Keratinocyte (primary cell): ENCODE measurements at regions not wholly inside any gene's neighbourhood (a gene's known extent, or its start where the extent isn't known, plus 50 kb on each side); places are given as distances from the start of the nearest gene placed in this dataset.

ENCODE experiments used
- DNase-seq: peaks from one replicate; pipeline ENCODE4 v3.0.0-alpha.2; 2011; ENCODE audit warnings: low read depth, missing footprints, low spot score
- FAIRE-seq: peaks from 2 replicates; lab custom pipeline; 2011; peaks lifted over from hg19 to GRCh38; lab: Jason Lieb, UNC
- H2AFZ ChIP-seq: 2 replicates; pipeline ENCODE4 v1.6.0; 2012; ENCODE audit warnings: low read length, control low read depth, inconsistent platforms; ENCODE audit not compliant: control insufficient read depth
- H3K27ac ChIP-seq: 2 replicates; pipeline ENCODE4 v1.5.1; 2011; ENCODE audit warnings: low read length; ENCODE audit not compliant: control insufficient read depth, insufficient read depth
- H3K27me3 ChIP-seq: 3 replicates; pipeline ENCODE4 v1.6.0; 2011; ENCODE audit warnings: low read length; ENCODE audit not compliant: control insufficient read depth, insufficient read depth; ENCODE audit errors: extremely low read depth
- H3K36me3 ChIP-seq, 2 experiments: 2 replicates in 1 of 2; 3 replicates in 1 of 2; pipeline ENCODE4 v1.5.1; 2011; ENCODE audit warnings: low read length in 2 of 2, mild to moderate bottlenecking in 1 of 2; ENCODE audit not compliant: control insufficient read depth in 2 of 2, insufficient read depth in 2 of 2; ENCODE audit errors: extremely low read depth in 1 of 2
- H3K4me1 ChIP-seq: 3 replicates; pipeline ENCODE4 v1.5.1; 2011; ENCODE audit warnings: low read length; ENCODE audit not compliant: control insufficient read depth, insufficient read depth; ENCODE audit errors: extremely low read depth
- H3K4me2 ChIP-seq: 3 replicates; pipeline ENCODE4 v1.6.0; 2011; ENCODE audit warnings: low read depth, low read length; ENCODE audit not compliant: control insufficient read depth, insufficient read depth; ENCODE audit errors: extremely low read depth
- H3K4me3 ChIP-seq, 3 experiments: fragments of 200-600 bp in 1 of 3; sonication (generic) in 1 of 3; 2 replicates in 2 of 3; 3 replicates in 1 of 3; pipeline ENCODE4 v1.5.1; 2011 to 2016; ENCODE audit warnings: low read length in 3 of 3, mild to moderate bottlenecking in 3 of 3, control low read depth in 2 of 3, inconsistent platforms in 1 of 3, low read depth in 1 of 3, mixed read lengths in 1 of 3, mixed run types in 1 of 3, moderate library complexity in 1 of 3; ENCODE audit not compliant: control insufficient read depth in 2 of 3, insufficient read depth in 2 of 3; ENCODE audit errors: extremely low read depth in 1 of 3
- H3K79me2 ChIP-seq: 2 replicates; pipeline ENCODE4 v1.6.0; 2012; ENCODE audit warnings: low read length; ENCODE audit not compliant: control insufficient read depth, insufficient read depth
- H3K9ac ChIP-seq: 3 replicates; pipeline ENCODE4 v1.6.0; 2011; ENCODE audit warnings: low read length; ENCODE audit not compliant: control insufficient read depth, insufficient read depth; ENCODE audit errors: extremely low read depth
- H3K9me1 ChIP-seq: 3 replicates; pipeline ENCODE4 v1.6.0; 2011; ENCODE audit warnings: low read length; ENCODE audit not compliant: control insufficient read depth, insufficient read depth; ENCODE audit errors: extremely low read depth
- H3K9me3 ChIP-seq: 2 replicates; pipeline ENCODE4 v1.5.1; 2012; ENCODE audit warnings: low read depth, low read length; ENCODE audit not compliant: control insufficient read depth
- H4K20me1 ChIP-seq: 3 replicates; pipeline ENCODE4 v1.6.0; 2011; ENCODE audit warnings: low read length; ENCODE audit not compliant: control insufficient read depth, insufficient read depth; ENCODE audit errors: extremely low read depth
- CTCF ChIP-seq, 3 experiments: IDR thresholded peaks in 1 of 3; conservative IDR thresholded peaks in 1 of 3; optimal IDR thresholded peaks in 1 of 3; 2 replicates in 2 of 3; 3 replicates in 1 of 3; pipeline versions ENCODE3 to v1.5.1; 2011; ENCODE audit warnings: low read length in 3 of 3, mild to moderate bottlenecking in 3 of 3, moderate library complexity in 2 of 3, control low read depth in 1 of 3, inconsistent platforms in 1 of 3; ENCODE audit not compliant: insufficient read depth in 2 of 3; ENCODE audit errors: extremely low read depth in 1 of 3
- EZH2 ChIP-seq: IDR thresholded peaks from one replicate; pipeline ENCODE4 v1.6.1; 2012; ENCODE audit warnings: inconsistent platforms, mild to moderate bottlenecking, low read length, moderate library complexity
- dilution Hi-C: fragments of 300-500 bp; cut with MboI; formaldehyde crosslinking; loops from one replicate; pipeline ENCODE4 v1.7.0; 2020; ENCODE audit warnings: low sequenced_read_pairs; ENCODE audit not compliant: extremely low pct_ligation_motif_present

- Histone ChIP-seq H3K9me1 (no peaks in the 10 kb centered on the region), H3K4me3 (no peak overlapping the region), H3K4me2 (no peak overlapping the region), H3K27me3 (no peaks in the 10 kb centered on the region), H3K4me1 (no peaks in the 10 kb centered on the region), H3K79me2 (no peaks in the 10 kb centered on the region), H3K9me3 (no peaks in the 10 kb centered on the region), H3K27ac (no peak overlapping the region), H3K9ac (no peak overlapping the region), H4K20me1 (no peaks in the 10 kb centered on the region), H3K36me3 (no peaks in the 10 kb centered on the region), H2AFZ (no peak overlapping the region)
- dilution Hi-C loops = no loop called here
- DNase-seq = no peak
- FAIRE-seq = no peak
- no peak for TF ChIP-seq CTCF (optimal IDR thresholded peaks at IDR 0.05 in 1 of 3, IDR thresholded peaks at IDR 0.05 in 1 of 3, conservative IDR thresholded peaks at IDR 0.05 in 1 of 3; ENCODE audit: extremely low read depth in 1 of 3, insufficient read depth in 2 of 3, low read length in 3 of 3)
- no peak for TF ChIP-seq EZH2
Observed at GRCh38 chr9:10946676-10947410, 334.0 kb upstream of the PTPRD start.

DNA sequence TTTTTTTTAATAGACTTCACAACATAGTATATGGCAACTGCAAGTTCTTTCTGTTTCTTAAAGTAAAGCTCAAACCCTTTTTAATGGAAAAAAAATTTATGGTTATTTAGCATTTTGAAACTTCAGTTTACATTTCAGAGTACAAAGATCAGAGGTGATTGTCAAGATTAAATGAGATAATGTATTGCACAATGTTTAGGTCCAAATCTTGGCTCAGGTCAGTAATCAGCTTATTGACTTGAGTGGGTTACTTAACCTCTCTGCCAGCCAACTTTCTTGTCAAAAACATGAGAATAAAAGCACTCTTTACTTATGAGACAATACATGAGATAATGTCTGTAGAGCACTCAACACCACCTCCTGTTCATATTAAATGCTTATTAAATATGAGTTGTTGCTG, 345.1 kb upstream of the PTPRD start:
- no peak for DNase-seq
- Histone ChIP-seq H3K27ac (no peak overlapping the region), H3K79me2 (no peaks in the 10 kb centered on the region), H3K9me1 (no peaks in the 10 kb centered on the region), H3K9ac (no peak overlapping the region), H3K4me2 (no peak overlapping the region), H4K20me1 (no peaks in the 10 kb centered on the region), H2AFZ (no peak overlapping the region), H3K4me3 (no peak overlapping the region), H3K36me3 (no peaks in the 10 kb centered on the region), H3K9me3 (no peaks in the 10 kb centered on the region), H3K27me3 (no peaks in the 10 kb centered on the region), H3K4me1 (no peaks in the 10 kb centered on the region)
- TF ChIP-seq EZH2 = no peak
- TF ChIP-seq CTCF (optimal IDR thresholded peaks at IDR 0.05 in 1 of 3, IDR thresholded peaks at IDR 0.05 in 1 of 3, conservative IDR thresholded peaks at IDR 0.05 in 1 of 3; ENCODE audit: extremely low read depth in 1 of 3, insufficient read depth in 2 of 3, low read length in 3 of 3) = no peak
- FAIRE-seq = no peak
- dilution Hi-C loops = no loop called here
